PC-3 (cell line): ENCODE measurements at regions not wholly inside any gene's neighbourhood (a gene's known extent, or its start where the extent isn't known, plus 50 kb on each side); places are given as distances from the start of the nearest gene placed in this dataset.

Experiments
- EZH2 ChIP-seq: fragments of 300-600 bp; sonication (generic); IDR thresholded peaks from one replicate; pipeline ENCODE4 v1.6.1; 2017; ENCODE audit warnings: antibody characterized with exemption, mild to moderate bottlenecking, low read length; ENCODE audit not compliant: unreplicated experiment
- EZH2phosphoT487 ChIP-seq: fragments of 300-600 bp; sonication (generic); IDR thresholded peaks from 2 replicates; pipeline ENCODE4 v1.6.1; 2018; ENCODE audit warnings: mild to moderate bottlenecking, antibody characterized with exemption, low read length, borderline replicate concordance
- TF ChIP-seq, protein P1 (sequence below): fragments of 300-600 bp; sonication (generic); conservative IDR thresholded peaks from 2 replicates; pipeline ENCODE4 v1.5.1; 2017; ENCODE audit warnings: antibody characterized with exemption, low read depth, mild to moderate bottlenecking, low read length

GRCh38 chr2:60385648-60386047 is 167.8 kb downstream of the BCL11A start:
- TF ChIP-seq, protein P1, sequence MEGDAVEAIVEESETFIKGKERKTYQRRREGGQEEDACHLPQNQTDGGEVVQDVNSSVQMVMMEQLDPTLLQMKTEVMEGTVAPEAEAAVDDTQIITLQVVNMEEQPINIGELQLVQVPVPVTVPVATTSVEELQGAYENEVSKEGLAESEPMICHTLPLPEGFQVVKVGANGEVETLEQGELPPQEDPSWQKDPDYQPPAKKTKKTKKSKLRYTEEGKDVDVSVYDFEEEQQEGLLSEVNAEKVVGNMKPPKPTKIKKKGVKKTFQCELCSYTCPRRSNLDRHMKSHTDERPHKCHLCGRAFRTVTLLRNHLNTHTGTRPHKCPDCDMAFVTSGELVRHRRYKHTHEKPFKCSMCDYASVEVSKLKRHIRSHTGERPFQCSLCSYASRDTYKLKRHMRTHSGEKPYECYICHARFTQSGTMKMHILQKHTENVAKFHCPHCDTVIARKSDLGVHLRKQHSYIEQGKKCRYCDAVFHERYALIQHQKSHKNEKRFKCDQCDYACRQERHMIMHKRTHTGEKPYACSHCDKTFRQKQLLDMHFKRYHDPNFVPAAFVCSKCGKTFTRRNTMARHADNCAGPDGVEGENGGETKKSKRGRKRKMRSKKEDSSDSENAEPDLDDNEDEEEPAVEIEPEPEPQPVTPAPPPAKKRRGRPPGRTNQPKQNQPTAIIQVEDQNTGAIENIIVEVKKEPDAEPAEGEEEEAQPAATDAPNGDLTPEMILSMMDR: no peak
- TF ChIP-seq EZH2 (no peak), EZH2phosphoT487 (no peak)
